GM12892 (cell line): ENCODE measurements at regions not wholly inside any gene's neighbourhood (a gene's known extent, or its start where the extent isn't known, plus 50 kb on each side); places are given as distances from the start of the nearest gene placed in this dataset.

Experiments
- POLR2A ChIP-seq: IDR thresholded peaks from 2 replicates; pipeline ENCODE4 v1.6.1; 2011; ENCODE audit warnings: low read depth, low read length, control low read depth
- POLR2AphosphoS5 ChIP-seq: IDR thresholded peaks from 2 replicates; pipeline ENCODE4 v1.6.1; 2011; ENCODE audit warnings: low read depth, low read length, control low read depth

DNA sequence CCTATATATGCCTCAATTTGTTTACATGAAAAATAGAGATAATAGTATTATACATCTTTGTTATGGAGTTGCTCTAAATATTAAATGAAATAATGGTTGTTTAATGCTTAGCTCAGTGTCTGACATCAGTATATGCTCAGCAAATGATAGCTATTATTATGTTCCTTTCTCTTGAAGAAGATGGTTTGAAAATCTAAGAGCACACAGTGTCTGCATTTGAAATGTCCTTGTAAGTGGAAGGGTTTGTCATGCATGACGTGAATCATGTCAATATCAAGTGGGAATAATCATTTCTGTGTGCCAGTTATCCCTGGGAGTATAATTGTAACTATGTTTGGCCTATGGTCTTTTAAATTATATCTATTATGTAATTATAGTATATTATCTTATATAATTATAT, 377.5 kb upstream of the SORCS1 start:
- TF ChIP-seq POLR2A (no peak), POLR2AphosphoS5 (no peak)
